ENCODE measurements at regions not wholly inside any gene's neighbourhood (a gene's known extent, or its start where the extent isn't known, plus 50 kb on each side); places are given as distances from the start of the nearest gene placed in this dataset.

- Histone ChIP-seq H3K9me3 (ENCODE audit: control insufficient read depth, insufficient read depth, low read depth, low read length) (no peaks in the 10 kb centered on the region), H3K27me3 (ENCODE audit: control insufficient read depth, insufficient read depth, low read length) (no peaks in the 10 kb centered on the region), H3K4me3 (ENCODE audit: low read depth, low read length) (no peak overlapping the region), H3K36me3 (ENCODE audit: control insufficient read depth, insufficient read depth, low read length) (no peaks in the 10 kb centered on the region), H3K4me1 (ENCODE audit: control insufficient read depth, insufficient read depth, low read length) (no peaks in the 10 kb centered on the region), H3K9ac (ENCODE audit: low read length) (no peak overlapping the region), H3K27ac (ENCODE audit: low read depth, low read length) (no peak overlapping the region)
These were observed 210.2 kb downstream of the ARPP21 start for GRCh38 chr3:35849496-35849895.

GRCh38 chr3:35849963-35850362 is 210.6 kb downstream of the ARPP21 start:
- Histone ChIP-seq H3K27me3 (ENCODE audit: control insufficient read depth, insufficient read depth, low read length) (no peaks in the 10 kb centered on the region), H3K4me1 (ENCODE audit: control insufficient read depth, insufficient read depth, low read length) (no peaks in the 10 kb centered on the region), H3K9ac (ENCODE audit: low read length) (no peak overlapping the region), H3K4me3 (ENCODE audit: low read depth, low read length) (no peak overlapping the region), H3K9me3 (ENCODE audit: control insufficient read depth, insufficient read depth, low read depth, low read length) (no peaks in the 10 kb centered on the region), H3K27ac (ENCODE audit: low read depth, low read length) (no peak overlapping the region), H3K36me3 (ENCODE audit: control insufficient read depth, insufficient read depth, low read length) (no peaks in the 10 kb centered on the region)

- Histone ChIP-seq H3K9ac (ENCODE audit: low read length) (no peak overlapping the region), H3K27ac (ENCODE audit: low read depth, low read length) (no peak overlapping the region), H3K9me3 (ENCODE audit: control insufficient read depth, insufficient read depth, low read depth, low read length) (no peaks in the 10 kb centered on the region), H3K4me1 (ENCODE audit: control insufficient read depth, insufficient read depth, low read length) (no peaks in the 10 kb centered on the region), H3K36me3 (ENCODE audit: control insufficient read depth, insufficient read depth, low read length) (no peaks in the 10 kb centered on the region), H3K27me3 (ENCODE audit: control insufficient read depth, insufficient read depth, low read length) (no peaks in the 10 kb centered on the region), H3K4me3 (ENCODE audit: low read depth, low read length) (no peak overlapping the region)
These were observed 217.7 kb downstream of the ARPP21 start for GRCh38 chr3:35857004-35857403.

- H3K4me1 ChIP-seq (ENCODE audit: control insufficient read depth, insufficient read depth, low read length) = no peaks in the 10 kb centered on the region
- no peaks in the 10 kb centered on the region for H3K27me3 ChIP-seq (ENCODE audit: control insufficient read depth, insufficient read depth, low read length)
- no peaks in the 10 kb centered on the region for H3K36me3 ChIP-seq (ENCODE audit: control insufficient read depth, insufficient read depth, low read length)
- no peak overlapping the region for H3K27ac ChIP-seq (ENCODE audit: low read depth, low read length)
- no peak overlapping the region for H3K9ac ChIP-seq (ENCODE audit: low read length)
- H3K9me3 ChIP-seq (ENCODE audit: control insufficient read depth, insufficient read depth, low read depth, low read length) = no peaks in the 10 kb centered on the region
- H3K4me3 ChIP-seq (ENCODE audit: low read depth, low read length) = no peak overlapping the region
These were observed 222.7 kb downstream of the ARPP21 start for GRCh38 chr3:35862057-35862456.

- Histone ChIP-seq H3K36me3 (ENCODE audit: control insufficient read depth, insufficient read depth, low read length) (no peaks in the 10 kb centered on the region), H3K27ac (ENCODE audit: low read depth, low read length) (no peak overlapping the region), H3K4me1 (ENCODE audit: control insufficient read depth, insufficient read depth, low read length) (no peaks in the 10 kb centered on the region), H3K4me3 (ENCODE audit: low read depth, low read length) (no peak overlapping the region), H3K9ac (ENCODE audit: low read length) (no peak overlapping the region), H3K27me3 (ENCODE audit: control insufficient read depth, insufficient read depth, low read length) (no peaks in the 10 kb centered on the region), H3K9me3 (ENCODE audit: control insufficient read depth, insufficient read depth, low read depth, low read length) (no peaks in the 10 kb centered on the region)
These were observed 225.5 kb downstream of the ARPP21 start for GRCh38 chr3:35864871-35865270.

GRCh38 chr3:35867791-35868190 is 228.5 kb downstream of the ARPP21 start:
- Histone ChIP-seq H3K36me3 (ENCODE audit: control insufficient read depth, insufficient read depth, low read length) (no peaks in the 10 kb centered on the region), H3K27ac (ENCODE audit: low read depth, low read length) (no peak overlapping the region), H3K4me1 (ENCODE audit: control insufficient read depth, insufficient read depth, low read length) (no peaks in the 10 kb centered on the region), H3K27me3 (ENCODE audit: control insufficient read depth, insufficient read depth, low read length) (no peaks in the 10 kb centered on the region), H3K9me3 (ENCODE audit: control insufficient read depth, insufficient read depth, low read depth, low read length) (no peaks in the 10 kb centered on the region), H3K9ac (ENCODE audit: low read length) (no peak overlapping the region), H3K4me3 (ENCODE audit: low read depth, low read length) (no peak overlapping the region)

- no peak overlapping the region for H3K27ac ChIP-seq (ENCODE audit: low read depth, low read length)
These were observed 231.7 kb downstream of the ARPP21 start for GRCh38 chr3:35871009-35871408.

GRCh38 chr3:35883929-35884328 is 244.6 kb downstream of the ARPP21 start:
- H3K4me1 ChIP-seq (ENCODE audit: control insufficient read depth, insufficient read depth, low read length) = peaks cover 7% of the 10 kb centered on the region; the same call in 1 of the 2 replicates

More at GRCh38 chr3:35871009-35871408, 231.7 kb downstream of the ARPP21 start:
- Histone ChIP-seq H3K4me1 (ENCODE audit: control insufficient read depth, insufficient read depth, low read length) (no peaks in the 10 kb centered on the region), H3K9ac (ENCODE audit: low read length) (no peak overlapping the region), H3K27me3 (ENCODE audit: control insufficient read depth, insufficient read depth, low read length) (no peaks in the 10 kb centered on the region), H3K4me3 (ENCODE audit: low read depth, low read length) (no peak overlapping the region), H3K36me3 (ENCODE audit: control insufficient read depth, insufficient read depth, low read length) (no peaks in the 10 kb centered on the region), H3K9me3 (ENCODE audit: control insufficient read depth, insufficient read depth, low read depth, low read length) (no peaks in the 10 kb centered on the region)

GRCh38 chr3:35894735-35895134 is 255.4 kb downstream of the ARPP21 start:
- Histone ChIP-seq H3K9ac (ENCODE audit: low read length) (no peak overlapping the region), H3K27ac (ENCODE audit: low read depth, low read length) (no peak overlapping the region), H3K36me3 (ENCODE audit: control insufficient read depth, insufficient read depth, low read length) (no peaks in the 10 kb centered on the region), H3K4me1 (ENCODE audit: control insufficient read depth, insufficient read depth, low read length) (peaks cover 12% of the 10 kb centered on the region; the same call in 1 of the 2 replicates), H3K27me3 (ENCODE audit: control insufficient read depth, insufficient read depth, low read length) (no peaks in the 10 kb centered on the region), H3K9me3 (ENCODE audit: control insufficient read depth, insufficient read depth, low read depth, low read length) (0 out of 2 replicates have a peak, but pooled peaks cover 2% of the 10 kb centered on the region), H3K4me3 (ENCODE audit: low read depth, low read length) (no peak overlapping the region)

More at GRCh38 chr3:35883929-35884328, 244.6 kb downstream of the ARPP21 start:
- no peaks in the 10 kb centered on the region; the same call in 1 of the 2 replicates for H3K9me3 ChIP-seq (ENCODE audit: control insufficient read depth, insufficient read depth, low read depth, low read length)
- H3K4me3 ChIP-seq (ENCODE audit: low read depth, low read length) = no peak overlapping the region
- no peaks in the 10 kb centered on the region for H3K36me3 ChIP-seq (ENCODE audit: control insufficient read depth, insufficient read depth, low read length)
- no peak overlapping the region for H3K27ac ChIP-seq (ENCODE audit: low read depth, low read length)
- H3K27me3 ChIP-seq (ENCODE audit: control insufficient read depth, insufficient read depth, low read length) = no peaks in the 10 kb centered on the region
- H3K9ac ChIP-seq (ENCODE audit: low read length) = no peak overlapping the region

GRCh38 chr3:35899245-35899644 is 259.9 kb downstream of the ARPP21 start:
- Histone ChIP-seq H3K4me1 (ENCODE audit: control insufficient read depth, insufficient read depth, low read length) (peaks cover 7% of the 10 kb centered on the region; the same call in 1 of the 2 replicates), H3K27me3 (ENCODE audit: control insufficient read depth, insufficient read depth, low read length) (no peaks in the 10 kb centered on the region), H3K9me3 (ENCODE audit: control insufficient read depth, insufficient read depth, low read depth, low read length) (0 out of 2 replicates have a peak, but pooled peaks cover 2% of the 10 kb centered on the region), H3K27ac (ENCODE audit: low read depth, low read length) (no peak overlapping the region), H3K4me3 (ENCODE audit: low read depth, low read length) (no peak overlapping the region), H3K36me3 (ENCODE audit: control insufficient read depth, insufficient read depth, low read length) (no peaks in the 10 kb centered on the region), H3K9ac (ENCODE audit: low read length) (no peak overlapping the region)

- Histone ChIP-seq H3K36me3 (ENCODE audit: control insufficient read depth, insufficient read depth, low read length) (no peaks in the 10 kb centered on the region), H3K9ac (ENCODE audit: low read length) (no peak overlapping the region), H3K4me1 (ENCODE audit: control insufficient read depth, insufficient read depth, low read length) (peaks cover 7% of the 10 kb centered on the region; the same call in 1 of the 2 replicates), H3K27ac (ENCODE audit: low read depth, low read length) (no peak overlapping the region), H3K27me3 (ENCODE audit: control insufficient read depth, insufficient read depth, low read length) (no peaks in the 10 kb centered on the region), H3K9me3 (ENCODE audit: control insufficient read depth, insufficient read depth, low read depth, low read length) (0 out of 2 replicates have a peak, but pooled peaks cover 2% of the 10 kb centered on the region), H3K4me3 (ENCODE audit: low read depth, low read length) (no peak overlapping the region)
These were observed 260.8 kb downstream of the ARPP21 start for GRCh38 chr3:35900079-35900478.

Measured in HUES6 (cell line).